ENCODE measurements at regions not wholly inside any gene's neighbourhood (a gene's known extent, or its start where the extent isn't known, plus 50 kb on each side); places are given as distances from the start of the nearest gene placed in this dataset.

GRCh38 chr4:27916452-27917184 lies 1056.0 kb downstream of the STIM2 start:
- TF ChIP-seq POLR2A (IDR thresholded peaks at IDR 0.05), result no peak
- no peak for TF ChIP-seq CTCF (IDR thresholded peaks at IDR 0.05)

All from heart left ventricle (tissue), 13 donors.